Endothelial cell of umbilical vein (primary cell): ENCODE measurements at regions not wholly inside any gene's neighbourhood (a gene's known extent, or its start where the extent isn't known, plus 50 kb on each side); places are given as distances from the start of the nearest gene placed in this dataset.

Source experiments
- BruUV-seq: library from RNA; stranded (reverse); fragments of 400-500 nt; replicated peaks from 2 replicates; lab custom pipeline; 2021; lab: Mats Ljungman, UMichigan
- CTCF ChIA-PET: fragments of 300-600, 350-600 bp; sonication (Branson Sonifier 250); formaldehyde crosslinking; loops from one replicate; lab custom pipeline; 2021; ENCODE audit warnings: antibody characterized with exemption, inconsistent platforms; lab: Charles Lee
- POLR2A ChIA-PET: fragments of 300-600, 350-600 bp; sonication (Branson Sonifier 250); formaldehyde crosslinking; loops from one replicate; lab custom pipeline; 2021; ENCODE audit warnings: antibody characterized with exemption, inconsistent platforms; lab: Charles Lee
- DNase-seq: peaks from one replicate; pipeline ENCODE4 v3.0.0-alpha.2; 2011; ENCODE audit warnings: low read depth, low spot score
- FAIRE-seq: peaks from 2 replicates; lab custom pipeline; 2011; peaks lifted over from hg19 to GRCh38; lab: Jason Lieb, UNC
- H2AFZ ChIP-seq: 2 replicates; pipeline ENCODE4 v1.6.0; 2012; ENCODE audit warnings: low read depth, low read length, control low read depth, inconsistent platforms
- H3K27ac ChIP-seq: 2 replicates; pipeline ENCODE4 v1.5.1; 2011; ENCODE audit warnings: low read depth, mild to moderate bottlenecking, control low read depth, low read length, moderate library complexity; ENCODE audit not compliant: insufficient read depth
- H3K27me3 ChIP-seq, 2 experiments: 2 replicates each; pipeline versions ENCODE4 v1.6.0 to v1.6.1; 2011; ENCODE audit warnings: low read length in 2 of 2, mixed read lengths in 1 of 2; ENCODE audit not compliant: control insufficient read depth in 2 of 2, insufficient read depth in 2 of 2
- H3K36me3 ChIP-seq, 2 experiments: 2 replicates in 1 of 2; 3 replicates in 1 of 2; pipeline ENCODE4 v1.5.1; 2011; ENCODE audit warnings: low read length in 2 of 2, mild to moderate bottlenecking in 1 of 2, moderate library complexity in 1 of 2; ENCODE audit not compliant: control insufficient read depth in 2 of 2, insufficient read depth in 2 of 2; ENCODE audit errors: extremely low read depth in 1 of 2
- H3K4me1 ChIP-seq: 3 replicates; pipeline ENCODE4 v1.5.1; 2011; ENCODE audit warnings: mild to moderate bottlenecking, low read length; ENCODE audit not compliant: control insufficient read depth, insufficient read depth; ENCODE audit errors: extremely low read depth
- H3K4me2 ChIP-seq: 2 replicates; pipeline ENCODE4 v1.6.1; 2011; ENCODE audit warnings: low read length, control low read depth, mixed read lengths; ENCODE audit not compliant: insufficient read depth
- H3K4me3 ChIP-seq, 3 experiments: fragments of 200-600 bp in 1 of 3; sonication (generic), shearing (Covaris generic) in 1 of 3; replicated peaks in 1 of 3; 2 replicates each; pipeline ENCODE4 v1.5.1; 2011 to 2016; ENCODE audit warnings: control low read depth in 3 of 3, low read length in 3 of 3, mild to moderate bottlenecking in 2 of 3, inconsistent platforms in 1 of 3, low read depth in 1 of 3, moderate library complexity in 1 of 3; ENCODE audit not compliant: insufficient read depth in 1 of 3
- H3K79me2 ChIP-seq: 2 replicates; pipeline ENCODE4 v1.6.0; 2012; ENCODE audit warnings: low read length, inconsistent platforms; ENCODE audit not compliant: control insufficient read depth, insufficient read depth
- H3K9ac ChIP-seq: replicated peaks from 2 replicates; pipeline ENCODE3; 2011; ENCODE audit warnings: low read length, control low read depth; ENCODE audit not compliant: insufficient read depth; ENCODE audit errors: extremely low read depth
- H3K9me1 ChIP-seq: replicated peaks from 3 replicates; pipeline ENCODE4 v1.6.0; 2011; ENCODE audit warnings: mild to moderate bottlenecking, low read length; ENCODE audit not compliant: control insufficient read depth, insufficient read depth; ENCODE audit errors: extremely low read depth
- H3K9me3 ChIP-seq: replicated peaks from 2 replicates; pipeline ENCODE4 v1.5.1; 2012; ENCODE audit warnings: low read length, inconsistent platforms; ENCODE audit not compliant: control insufficient read depth, insufficient read depth
- H4K20me1 ChIP-seq: replicated peaks from 2 replicates; pipeline ENCODE3; 2011; ENCODE audit warnings: mild to moderate bottlenecking, low read length; ENCODE audit not compliant: control insufficient read depth, insufficient read depth; ENCODE audit errors: extremely low read depth
- EZH2 ChIP-seq: IDR thresholded peaks from 2 replicates; pipeline ENCODE4 v1.6.1; 2012; ENCODE audit warnings: borderline replicate concordance, low read depth, mild to moderate bottlenecking, moderate library complexity, low read length, inconsistent platforms; ENCODE audit not compliant: severe bottlenecking
- GATA2 ChIP-seq: IDR thresholded peaks from 2 replicates; pipeline ENCODE4 v1.7.0; 2011; ENCODE audit warnings: low read depth, mild to moderate bottlenecking, moderate library complexity, mixed read lengths, low read length; ENCODE audit not compliant: insufficient read length, insufficient read depth
- JUN ChIP-seq: IDR thresholded peaks from 2 replicates; pipeline ENCODE4 v1.6.1; 2011; ENCODE audit warnings: borderline replicate concordance, low read depth; ENCODE audit not compliant: insufficient read length, insufficient read depth
- MYC ChIP-seq: IDR thresholded peaks from one replicate; pipeline ENCODE4 v1.6.1; 2011; ENCODE audit warnings: mild to moderate bottlenecking, low read depth, low read length
- POLR2A ChIP-seq: IDR thresholded peaks from 2 replicates; pipeline ENCODE4 v1.6.1; 2012; ENCODE audit warnings: low read depth, mild to moderate bottlenecking, control low read depth, low read length
- POLR2AphosphoS5 ChIP-seq: IDR thresholded peaks from 2 replicates; pipeline ENCODE4 v1.6.1; 2012; ENCODE audit warnings: low read depth, mild to moderate bottlenecking, control low read depth, low read length, moderate library complexity; ENCODE audit not compliant: insufficient read depth
- dilution Hi-C: fragments of 300-500 bp; cut with MboI; formaldehyde crosslinking; loops from one replicate; pipeline ENCODE4 v1.15.0; 2019; ENCODE audit warnings: low sequenced_read_pairs; ENCODE audit not compliant: extremely low pct_ligation_motif_present
- intact Hi-C: fragments of 100-400 bp; cut with micrococcal nuclease; formaldehyde crosslinking; loops from one replicate; pipeline ENCODE4 v1.10.0; 2022
- TF ChIP-seq, protein P1 (sequence below): IDR thresholded peaks from 2 replicates; pipeline ENCODE4 v1.6.1; 2011; ENCODE audit not compliant: insufficient read depth, insufficient read length
- TF ChIP-seq, protein P2 (sequence below), 2 donors: IDR thresholded peaks; 1 replicate in 1 of 2; 2 replicates in 1 of 2; pipeline ENCODE4 v1.5.1; 2011; ENCODE audit warnings: low read length in 2 of 2, mild to moderate bottlenecking in 2 of 2, moderate library complexity in 2 of 2, control low read depth in 1 of 2, inconsistent platforms in 1 of 2, low read depth in 1 of 2; ENCODE audit not compliant: insufficient read depth in 1 of 2; ENCODE audit errors: extremely low read depth in 1 of 2

DNA sequence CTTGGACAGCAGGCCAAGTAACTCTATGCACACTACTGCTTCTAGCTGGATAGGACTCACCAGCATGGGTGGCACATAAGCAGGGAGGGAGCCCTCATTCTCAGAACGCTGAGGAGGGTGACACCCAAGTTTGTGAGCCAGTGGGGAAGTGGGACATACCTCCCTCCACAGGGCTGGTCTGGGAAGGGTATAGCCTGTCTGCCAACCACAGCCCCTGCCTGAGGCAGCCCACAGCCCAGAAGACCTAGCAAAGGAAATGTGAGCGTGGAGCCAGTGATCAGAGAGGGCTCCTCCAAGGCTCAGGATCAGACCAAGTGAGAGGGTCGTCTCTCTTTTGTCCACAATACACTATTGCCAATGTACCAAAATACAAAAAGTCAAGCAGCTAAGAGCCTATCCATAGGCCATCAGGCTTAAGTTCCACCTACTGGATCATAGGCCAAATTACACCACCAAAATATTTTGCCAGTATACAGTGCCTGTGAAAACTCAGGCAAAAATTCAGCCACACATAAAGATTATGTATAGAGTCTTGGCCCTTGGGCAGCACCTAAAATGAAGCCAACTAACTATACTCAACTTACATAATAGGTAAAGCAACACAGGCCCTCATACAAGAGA lies 1203.1 kb downstream of the PCDH18 start:
- dilution Hi-C loops (no loop called here), intact Hi-C loops (no loop called here)
- no peaks in the 10 kb centered on the region for H3K36me3 ChIP-seq
- TF ChIP-seq MYC (no peak), POLR2AphosphoS5 (no peak), GATA2 (no peak), JUN (no peak), POLR2A (no peak), EZH2 (no peak)
- TF ChIP-seq, protein P1, sequence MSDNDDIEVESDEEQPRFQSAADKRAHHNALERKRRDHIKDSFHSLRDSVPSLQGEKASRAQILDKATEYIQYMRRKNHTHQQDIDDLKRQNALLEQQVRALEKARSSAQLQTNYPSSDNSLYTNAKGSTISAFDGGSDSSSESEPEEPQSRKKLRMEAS = no peak
- TF ChIP-seq, protein P2, sequence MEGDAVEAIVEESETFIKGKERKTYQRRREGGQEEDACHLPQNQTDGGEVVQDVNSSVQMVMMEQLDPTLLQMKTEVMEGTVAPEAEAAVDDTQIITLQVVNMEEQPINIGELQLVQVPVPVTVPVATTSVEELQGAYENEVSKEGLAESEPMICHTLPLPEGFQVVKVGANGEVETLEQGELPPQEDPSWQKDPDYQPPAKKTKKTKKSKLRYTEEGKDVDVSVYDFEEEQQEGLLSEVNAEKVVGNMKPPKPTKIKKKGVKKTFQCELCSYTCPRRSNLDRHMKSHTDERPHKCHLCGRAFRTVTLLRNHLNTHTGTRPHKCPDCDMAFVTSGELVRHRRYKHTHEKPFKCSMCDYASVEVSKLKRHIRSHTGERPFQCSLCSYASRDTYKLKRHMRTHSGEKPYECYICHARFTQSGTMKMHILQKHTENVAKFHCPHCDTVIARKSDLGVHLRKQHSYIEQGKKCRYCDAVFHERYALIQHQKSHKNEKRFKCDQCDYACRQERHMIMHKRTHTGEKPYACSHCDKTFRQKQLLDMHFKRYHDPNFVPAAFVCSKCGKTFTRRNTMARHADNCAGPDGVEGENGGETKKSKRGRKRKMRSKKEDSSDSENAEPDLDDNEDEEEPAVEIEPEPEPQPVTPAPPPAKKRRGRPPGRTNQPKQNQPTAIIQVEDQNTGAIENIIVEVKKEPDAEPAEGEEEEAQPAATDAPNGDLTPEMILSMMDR (IDR thresholded peaks at IDR 0.05; ENCODE audit: extremely low read depth in 1 of 2, insufficient read depth in 1 of 2, low read depth in 1 of 2, low read length in 2 of 2) = peak; percentile 6 to 30
- H3K4me3 ChIP-seq = no peak overlapping the region
- no TSS peak for BruUV-seq
- H2AFZ ChIP-seq = no peak overlapping the region
- no peaks in the 10 kb centered on the region for H3K79me2 ChIP-seq
- no peaks in the 10 kb centered on the region for H3K9me1 ChIP-seq
- no peak overlapping the region for H3K4me2 ChIP-seq
- H3K4me1 ChIP-seq = no peaks in the 10 kb centered on the region
- ChIA-PET CTCF (interaction anchor here (1.1 to 2.3 kb wide), 10 partner anchors 9 to 54 kb away, joined by 3 to 12 read pairs (median 4); no protein-coding TSS in a partner anchor), POLR2A (interaction anchor here (0.6 kb wide), 1 partner anchor 104 kb away, joined by 4 read pairs; no protein-coding TSS in a partner anchor)
- no peaks in the 10 kb centered on the region for H3K27me3 ChIP-seq
- peak; percentile 11 for DNase-seq
- H4K20me1 ChIP-seq = no peaks in the 10 kb centered on the region
- FAIRE-seq = no peak
- H3K9me3 ChIP-seq = no peaks in the 10 kb centered on the region
- no peak overlapping the region for H3K27ac ChIP-seq
- no peak overlapping the region for H3K9ac ChIP-seq
